GM18951 (cell line): ENCODE measurements at regions not wholly inside any gene's neighbourhood (a gene's known extent, or its start where the extent isn't known, plus 50 kb on each side); places are given as distances from the start of the nearest gene placed in this dataset.
"Not testable (repeated sequence)": the region's sequence is repeated elsewhere in the genome, so short reads cannot be mapped to it uniquely, and the experiment has no call there.

Experiments
- POLR2A ChIP-seq: IDR thresholded peaks from 4 replicates; pipeline ENCODE4 v1.6.1; 2011; ENCODE audit warnings: mild to moderate bottlenecking; ENCODE audit not compliant: insufficient read length, insufficient read depth; ENCODE audit errors: extremely low read depth
- in situ Hi-C: fragments of 300-500 bp; cut with MboI; formaldehyde crosslinking; loops from one replicate; pipeline ENCODE4 v1.12.0; 2022; ENCODE audit warnings: low sequenced_read_pairs, mixed read lengths, inconsistent platforms; ENCODE audit not compliant: unreplicated experiment

GRCh38 chr2:56971383-56971974, 787.7 kb downstream of the CCDC85A start:
- no peak for TF ChIP-seq POLR2A
- in situ Hi-C loops, result no loop called here

- in situ Hi-C loops, result no loop called here
- no peak for TF ChIP-seq POLR2A
These were observed 797.8 kb downstream of the CCDC85A start for GRCh38 chr2:56981554-56981953.

DNA sequence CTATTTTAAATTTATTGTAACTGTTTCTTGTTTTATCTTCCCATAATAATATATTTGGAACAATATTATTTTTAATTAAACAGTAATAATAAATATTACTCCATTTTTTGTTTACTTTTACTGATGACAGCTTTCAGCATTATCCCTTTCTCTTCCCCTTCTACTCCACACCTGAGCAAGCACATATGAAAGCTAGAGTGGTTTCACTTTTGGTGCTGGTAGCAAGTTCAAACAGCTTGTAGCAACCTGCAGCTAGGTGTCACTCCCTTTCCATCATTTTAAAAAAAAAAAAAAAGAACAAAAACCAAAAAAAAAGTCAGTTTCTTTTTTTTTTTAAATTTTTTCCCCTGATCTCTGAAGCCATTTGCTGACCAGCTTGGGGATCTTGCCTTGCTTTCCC, 801.8 kb downstream of the CCDC85A start:
- TF ChIP-seq POLR2A, result no peak
- in situ Hi-C loops, result no loop called here

DNA sequence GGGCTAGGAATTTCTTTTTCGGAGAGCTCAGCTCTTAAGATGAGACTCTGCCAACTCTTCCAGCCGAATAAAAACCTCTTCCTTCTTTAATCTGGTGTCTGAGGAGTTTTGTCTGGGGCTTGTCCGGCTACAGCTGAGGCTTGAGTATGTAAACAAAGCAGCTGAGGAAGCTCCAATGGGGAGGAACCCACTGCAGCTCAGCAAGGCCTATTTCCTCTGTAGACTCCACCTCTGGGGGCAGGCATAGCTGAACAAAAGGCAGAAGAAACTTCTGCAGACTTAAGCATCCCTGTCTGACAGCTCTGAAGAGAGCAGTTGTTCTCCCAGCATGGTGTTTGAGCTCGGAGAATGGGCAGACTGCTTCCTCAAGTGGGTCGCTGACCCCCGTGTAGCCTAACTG, 838.7 kb downstream of the CCDC85A start:
- no peak for TF ChIP-seq POLR2A
- in situ Hi-C loops, result no loop called here

DNA sequence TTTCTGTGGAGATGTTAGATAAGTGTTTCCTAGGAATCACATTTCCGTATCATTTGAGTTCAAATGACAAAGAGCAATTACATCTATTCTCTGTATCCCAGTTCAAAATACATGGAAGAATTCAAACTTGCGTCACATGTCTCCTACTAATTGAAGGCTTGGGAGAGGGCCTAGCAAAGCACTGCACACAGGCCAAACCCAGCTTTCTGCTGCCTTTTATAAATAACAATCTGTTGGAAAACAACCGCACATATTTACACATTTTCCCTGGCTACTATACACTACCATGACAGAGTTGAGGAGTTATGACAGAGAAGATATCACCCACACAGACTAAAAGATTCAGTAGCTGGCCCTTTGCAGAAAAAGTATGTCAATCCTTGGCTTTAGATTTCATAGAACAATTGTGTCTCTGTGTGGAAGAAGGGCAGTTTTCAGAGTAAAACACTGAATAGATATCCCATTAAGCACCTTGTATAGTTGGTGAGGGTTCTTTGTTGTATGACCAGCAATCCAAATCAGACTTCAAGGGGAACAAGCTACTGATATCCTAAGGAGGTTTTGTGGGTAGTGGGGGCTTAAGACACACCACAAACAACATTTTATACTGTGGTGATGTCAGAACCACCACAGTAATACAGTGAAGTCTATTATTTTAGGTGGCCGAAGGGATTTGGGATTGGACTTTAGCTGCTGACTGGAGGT, 861.3 kb downstream of the CCDC85A start:
- no peak for TF ChIP-seq POLR2A
- in situ Hi-C loops, result no loop called here

DNA sequence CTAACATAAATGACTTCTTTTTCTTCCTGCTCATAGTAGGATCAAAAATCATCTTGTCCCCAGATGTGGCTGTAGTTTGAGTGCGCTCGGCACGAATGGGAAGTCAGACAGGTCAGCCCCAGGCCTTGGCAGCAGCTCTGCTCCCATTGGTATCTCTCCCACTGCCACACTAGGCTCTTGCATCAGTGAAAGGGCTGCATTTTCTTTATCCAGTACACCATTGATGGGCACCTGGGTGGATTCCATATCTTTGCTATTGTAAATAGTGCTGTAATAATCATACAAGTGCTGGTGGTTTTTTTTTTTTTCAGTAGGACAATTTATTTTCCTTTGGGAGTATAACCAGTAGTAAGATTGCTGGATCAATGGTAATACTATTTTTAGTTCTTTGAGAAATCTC, 865.5 kb downstream of the CCDC85A start:
- TF ChIP-seq POLR2A, result no peak
- in situ Hi-C loops, result no loop called here

- no peak for TF ChIP-seq POLR2A
These were observed 866.2 kb downstream of the CCDC85A start for GRCh38 chr2:57050007-57050406.

DNA sequence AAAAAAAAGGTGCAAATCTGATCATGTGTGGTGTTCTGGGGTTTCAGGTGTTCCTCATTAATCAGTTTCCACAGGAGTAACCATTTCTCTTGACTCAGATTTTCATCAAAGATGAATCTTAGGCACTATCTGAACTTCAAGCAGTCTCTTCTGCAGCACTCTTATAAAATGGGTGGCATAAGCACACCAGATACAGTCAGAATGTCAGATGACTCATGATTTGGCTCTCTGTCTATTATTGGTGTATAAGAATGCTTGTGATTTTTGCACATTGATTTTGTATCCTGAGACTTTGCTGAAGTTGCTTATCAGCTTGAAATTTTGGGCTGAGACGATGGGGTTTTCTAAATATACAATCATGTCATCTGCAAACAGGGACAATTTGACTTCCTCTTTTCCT, 882.5 kb downstream of the CCDC85A start:
- in situ Hi-C loops, result not testable (repeated sequence)

More at GRCh38 chr2:57050007-57050406, 866.2 kb downstream of the CCDC85A start:
- in situ Hi-C loops, result no loop called here

- no peak for TF ChIP-seq POLR2A
- in situ Hi-C loops, result no loop called here
These were observed 891.4 kb downstream of the CCDC85A start for GRCh38 chr2:57075226-57075625.

DNA sequence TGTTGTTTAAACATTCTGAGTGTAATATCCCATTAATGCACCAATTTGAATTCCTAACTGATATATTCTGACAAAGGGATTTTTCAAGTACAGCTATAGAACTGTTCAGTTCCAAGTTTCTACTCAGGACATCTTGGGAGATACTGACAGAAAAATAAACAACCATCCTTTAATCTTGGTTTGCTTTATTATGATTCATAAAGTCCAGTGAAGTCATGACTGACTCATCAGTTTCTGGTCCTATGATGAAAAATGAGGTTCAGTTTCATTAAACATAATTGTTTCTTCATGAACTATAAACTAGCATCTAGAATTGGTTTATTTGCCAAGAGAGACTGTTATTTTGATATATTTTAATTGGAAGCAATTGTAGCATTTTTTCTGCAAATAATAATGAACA, 896.2 kb downstream of the CCDC85A start:
- in situ Hi-C loops, result no loop called here
- TF ChIP-seq POLR2A, result no peak

DNA sequence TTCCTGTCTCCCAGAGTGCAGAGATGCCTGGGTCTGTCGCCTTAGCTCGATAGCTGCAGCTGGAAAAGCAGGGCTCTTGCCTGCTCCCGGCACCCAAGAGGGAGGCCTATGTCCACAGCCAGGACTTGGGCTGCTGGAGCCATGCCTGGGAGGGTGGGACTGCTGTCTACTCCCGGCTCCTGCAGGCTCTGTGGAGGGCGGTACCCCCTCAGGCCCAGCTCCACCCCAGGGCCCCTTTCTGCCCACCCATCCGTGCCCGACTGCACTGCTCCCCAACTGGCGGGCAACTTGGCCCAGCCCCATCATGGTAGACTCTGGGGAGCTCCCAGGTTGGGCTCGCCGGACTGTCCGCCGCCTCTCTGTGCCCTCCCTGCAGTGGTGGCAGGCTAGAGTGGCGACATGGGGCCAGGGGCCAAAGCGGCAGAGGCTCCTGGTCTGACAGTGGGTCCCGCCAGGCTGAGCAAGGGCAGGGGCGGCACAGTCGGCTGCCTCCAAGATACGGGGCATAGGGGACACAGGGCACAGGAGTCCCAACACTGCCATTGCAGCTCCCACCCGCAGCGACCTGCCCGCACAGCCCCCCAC, 901.0 kb downstream of the CCDC85A start:
- TF ChIP-seq POLR2A, result no peak
- in situ Hi-C loops, result no loop called here

GRCh38 chr2:57093020-57093419, 909.2 kb downstream of the CCDC85A start:
- in situ Hi-C loops, result no loop called here
- TF ChIP-seq POLR2A, result no peak

GRCh38 chr2:57097855-57098254, 914.1 kb downstream of the CCDC85A start:
- in situ Hi-C loops, result no loop called here

DNA sequence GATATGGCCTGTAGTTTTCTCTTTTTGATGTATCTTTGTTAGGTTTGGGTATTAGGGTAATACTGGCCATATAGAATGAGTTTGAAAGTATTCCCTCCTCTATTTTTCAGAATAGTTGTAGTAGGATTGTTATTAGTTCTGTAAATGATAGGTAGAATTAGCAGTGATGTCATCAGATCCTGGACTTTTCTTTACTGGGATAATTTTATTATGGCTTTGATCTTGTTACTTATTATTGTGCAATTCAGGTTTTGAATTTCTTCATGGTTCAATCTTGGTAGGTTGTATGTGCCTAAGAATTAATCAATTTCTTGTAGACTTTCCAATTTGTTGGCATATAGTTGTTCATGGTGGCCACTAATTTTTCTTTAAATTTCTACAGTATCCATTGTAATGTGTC, 916.6 kb downstream of the CCDC85A start:
- in situ Hi-C loops, result no loop called here
- TF ChIP-seq POLR2A, result no peak

More at GRCh38 chr2:57097855-57098254, 914.1 kb downstream of the CCDC85A start:
- no peak for TF ChIP-seq POLR2A
